Urinary bladder (tissue), 3 donors: ENCODE measurements at regions not wholly inside any gene's neighbourhood (a gene's known extent, or its start where the extent isn't known, plus 50 kb on each side); places are given as distances from the start of the nearest gene placed in this dataset.

Experiments
- DNase-seq: peaks from one replicate; pipeline ENCODE4 v3.0.0-alpha.2; 2015; ENCODE audit errors: extremely low spot score
- H3K27ac ChIP-seq: one replicate; pipeline ENCODE4 v1.5.1; 2013; ENCODE audit warnings: low read depth, mild to moderate bottlenecking, moderate library complexity
- H3K36me3 ChIP-seq: one replicate; pipeline ENCODE4 v1.6.1; 2013; ENCODE audit warnings: mild to moderate bottlenecking, moderate library complexity; ENCODE audit not compliant: insufficient read depth
- H3K4me1 ChIP-seq: one replicate; pipeline ENCODE4 v1.6.1; 2013; ENCODE audit warnings: mild to moderate bottlenecking, moderate library complexity; ENCODE audit not compliant: insufficient read depth
- H3K4me3 ChIP-seq: one replicate; pipeline ENCODE4 v1.5.1; 2013; ENCODE audit warnings: low read depth, low read length
- WGBS: extraction: QIAGEN DNeasy Blood & Tissue Kit; methylation state at CpG from one replicate; pipeline ENCODE4 v1.1.7; 2013; 5-methylcytosine and 5-hydroxymethylcytosine counted together
- donor health status: healthy with polysubstance abuse.
- donor health status: healthy.

GRCh38 chr16:64736857-64737256 is 385.0 kb downstream of the CDH11 start:
- Histone ChIP-seq H3K4me3 (no peak overlapping the region), H3K4me1 (no peaks in the 10 kb centered on the region), H3K27ac (no peak overlapping the region), H3K36me3 (no peaks in the 10 kb centered on the region)
- 91% methylated on average over 2 of the region's 2 CpGs for WGBS
- DNase-seq, result no peak

- DNase-seq, result no peak
- Histone ChIP-seq H3K4me1 (no peaks in the 10 kb centered on the region), H3K27ac (no peak overlapping the region), H3K4me3 (no peak overlapping the region), H3K36me3 (no peaks in the 10 kb centered on the region)
- WGBS, result 96% methylated on average over 1 of the region's 1 CpG
Observed at GRCh38 chr16:64731891-64732290, 390.0 kb downstream of the CDH11 start.

- 89% methylated on average over 2 of the region's 2 CpGs for WGBS
Observed at GRCh38 chr16:64730261-64730660, 391.6 kb downstream of the CDH11 start.

GRCh38 chr16:64724339-64724738 is 397.5 kb downstream of the CDH11 start:
- 89% methylated on average over 5 of the region's 5 CpGs for WGBS
- no peak overlapping the region for H3K4me3 ChIP-seq
- H3K27ac ChIP-seq, result no peak overlapping the region
- H3K4me1 ChIP-seq, result no peaks in the 10 kb centered on the region
- DNase-seq, result no peak
- H3K36me3 ChIP-seq, result no peaks in the 10 kb centered on the region

More at GRCh38 chr16:64730261-64730660, 391.6 kb downstream of the CDH11 start:
- no peaks in the 10 kb centered on the region for H3K36me3 ChIP-seq
- no peaks in the 10 kb centered on the region for H3K4me1 ChIP-seq
- no peak overlapping the region for H3K27ac ChIP-seq
- H3K4me3 ChIP-seq, result no peak overlapping the region
- no peak for DNase-seq

GRCh38 chr16:64718486-64718885 is 403.4 kb downstream of the CDH11 start:
- H3K4me1 ChIP-seq, result no peaks in the 10 kb centered on the region
- H3K36me3 ChIP-seq, result no peaks in the 10 kb centered on the region
- no peak overlapping the region for H3K27ac ChIP-seq
- no peak for DNase-seq
- no peak overlapping the region for H3K4me3 ChIP-seq
- WGBS, result 75% methylated on average over 7 of the region's 7 CpGs

- WGBS, result 49% methylated on average over 3 of the region's 3 CpGs
- Histone ChIP-seq H3K27ac (no peak overlapping the region), H3K4me3 (no peak overlapping the region), H3K4me1 (no peaks in the 10 kb centered on the region), H3K36me3 (no peaks in the 10 kb centered on the region)
- DNase-seq, result no peak
Observed at GRCh38 chr16:64717871-64718270, 404.0 kb downstream of the CDH11 start.

- H3K36me3 ChIP-seq, result no peaks in the 10 kb centered on the region
- H3K4me3 ChIP-seq, result no peak overlapping the region
- DNase-seq, result no peak
- WGBS, result 81% methylated on average over 2 of the region's 2 CpGs
- no peak overlapping the region for H3K27ac ChIP-seq
- H3K4me1 ChIP-seq, result no peaks in the 10 kb centered on the region
Observed at GRCh38 chr16:64715624-64716023, 406.2 kb downstream of the CDH11 start.

- no peaks in the 10 kb centered on the region for H3K4me1 ChIP-seq
- 71% methylated on average over 3 of the region's 3 CpGs for WGBS
- H3K36me3 ChIP-seq, result no peaks in the 10 kb centered on the region
- no peak for DNase-seq
- H3K4me3 ChIP-seq, result no peak overlapping the region
- no peak overlapping the region for H3K27ac ChIP-seq
Observed at GRCh38 chr16:64712026-64712425, 409.8 kb downstream of the CDH11 start.

- Histone ChIP-seq H3K4me3 (no peak overlapping the region), H3K27ac (no peak overlapping the region), H3K4me1 (no peaks in the 10 kb centered on the region), H3K36me3 (no peaks in the 10 kb centered on the region)
- 95% methylated on average over 2 of the region's 2 CpGs for WGBS
- no peak for DNase-seq
Observed at GRCh38 chr16:64711596-64711995, 410.3 kb downstream of the CDH11 start.

- no peak overlapping the region for H3K4me3 ChIP-seq
- DNase-seq, result no peak
- WGBS, result 87% methylated on average over 4 of the region's 4 CpGs
- H3K27ac ChIP-seq, result no peak overlapping the region
- no peaks in the 10 kb centered on the region for H3K36me3 ChIP-seq
- H3K4me1 ChIP-seq, result no peaks in the 10 kb centered on the region
Observed at GRCh38 chr16:64711026-64711425, 410.8 kb downstream of the CDH11 start.

GRCh38 chr16:64705443-64705842 is 416.4 kb downstream of the CDH11 start:
- Histone ChIP-seq H3K36me3 (no peaks in the 10 kb centered on the region), H3K27ac (no peak overlapping the region), H3K4me3 (no peak overlapping the region), H3K4me1 (no peaks in the 10 kb centered on the region)
- 36% methylated on average over 2 of the region's 2 CpGs for WGBS
- no peak for DNase-seq

GRCh38 chr16:64704386-64704785 is 417.5 kb downstream of the CDH11 start:
- Histone ChIP-seq H3K36me3 (no peaks in the 10 kb centered on the region), H3K4me1 (no peaks in the 10 kb centered on the region), H3K4me3 (no peak overlapping the region), H3K27ac (no peak overlapping the region)
- 80% methylated on average over 2 of the region's 2 CpGs for WGBS
- no peak for DNase-seq

- WGBS, result 62% methylated on average over 1 of the region's 1 CpG
- no peaks in the 10 kb centered on the region for H3K4me1 ChIP-seq
- H3K27ac ChIP-seq, result no peak overlapping the region
- no peak overlapping the region for H3K4me3 ChIP-seq
- no peak for DNase-seq
- no peaks in the 10 kb centered on the region for H3K36me3 ChIP-seq
Observed at GRCh38 chr16:64702415-64702814, 419.4 kb downstream of the CDH11 start.

GRCh38 chr16:64700628-64701027 is 421.2 kb downstream of the CDH11 start:
- no peaks in the 10 kb centered on the region for H3K36me3 ChIP-seq
- no peak overlapping the region for H3K27ac ChIP-seq
- WGBS, result 97% methylated on average over 3 of the region's 3 CpGs
- no peak overlapping the region for H3K4me3 ChIP-seq
- DNase-seq, result no peak
- H3K4me1 ChIP-seq, result no peaks in the 10 kb centered on the region

GRCh38 chr16:64696866-64697265 is 425.0 kb downstream of the CDH11 start:
- Histone ChIP-seq H3K4me3 (no peak overlapping the region), H3K27ac (no peak overlapping the region), H3K4me1 (no peaks in the 10 kb centered on the region), H3K36me3 (no peaks in the 10 kb centered on the region)
- no peak for DNase-seq
- WGBS, result 60% methylated on average over 1 of the region's 1 CpG
